OCI-LY7 (cell line): ENCODE measurements at regions not wholly inside any gene's neighbourhood (a gene's known extent, or its start where the extent isn't known, plus 50 kb on each side); places are given as distances from the start of the nearest gene placed in this dataset.

Source experiments
- CTCF ChIP-seq: fragments of 200-600 bp; sonication (generic); conservative IDR thresholded peaks from 2 replicates; pipeline ENCODE4 v1.5.1; 2014; ENCODE audit warnings: mild to moderate bottlenecking, antibody characterized with exemption, low read length, moderate library complexity, mixed read lengths
- EZH2phosphoT487 ChIP-seq: fragments of 200-600 bp; sonication (generic); IDR thresholded peaks from 2 replicates; pipeline ENCODE4 v1.6.1; 2018; ENCODE audit warnings: low read depth, borderline replicate concordance, mild to moderate bottlenecking, mixed run types, antibody characterized with exemption, low read length, moderate library complexity, mixed read lengths

GRCh38 chr2:29983308-29983707 is 61.9 kb upstream of the ALK start:
- TF ChIP-seq CTCF: no peak
- TF ChIP-seq EZH2phosphoT487: no peak
